Brain microvascular endothelial cell (primary cell): ENCODE measurements at regions not wholly inside any gene's neighbourhood (a gene's known extent, or its start where the extent isn't known, plus 50 kb on each side); places are given as distances from the start of the nearest gene placed in this dataset.
A peak's percentile ranks its signal among the peaks of the same experiment; 100 is the strongest.

Source experiments
- DNase-seq: peaks from one replicate; pipeline ENCODE4 v3.0.0-alpha.2; 2020
- H3K27ac ChIP-seq: fragments of 250-450 bp; sonication (Bioruptor Pico); 2 replicates; pipeline ENCODE4 v1.5.1; 2020; ENCODE audit warnings: mild to moderate bottlenecking, moderate library complexity
- H3K27me3 ChIP-seq: fragments of 250-450 bp; sonication (Bioruptor Pico); replicated peaks from 2 replicates; pipeline ENCODE4 v1.5.1; 2020; ENCODE audit warnings: mild to moderate bottlenecking
- H3K36me3 ChIP-seq: fragments of 250-450 bp; sonication (Bioruptor Pico); replicated peaks from 2 replicates; pipeline ENCODE4 v1.5.1; 2020; ENCODE audit warnings: mild to moderate bottlenecking
- H3K4me3 ChIP-seq: 2 replicates; pipeline ENCODE4 v1.5.1; 2011; ENCODE audit warnings: low read depth, mild to moderate bottlenecking, control low read depth, low read length, moderate library complexity
- in situ Hi-C: cut with HindIII; loops from 2 replicates; pipeline ENCODE4 v1.10.0; 2017; ENCODE audit warnings: low sequenced_read_pairs, low pct_ligation_motif_present
- TF ChIP-seq, protein P1 (sequence below): IDR thresholded peaks from 2 replicates; pipeline ENCODE4 v1.5.1; 2011; ENCODE audit warnings: low read depth, mild to moderate bottlenecking, moderate library complexity, low read length, control low read depth, inconsistent platforms; ENCODE audit errors: missing control alignments

DNA sequence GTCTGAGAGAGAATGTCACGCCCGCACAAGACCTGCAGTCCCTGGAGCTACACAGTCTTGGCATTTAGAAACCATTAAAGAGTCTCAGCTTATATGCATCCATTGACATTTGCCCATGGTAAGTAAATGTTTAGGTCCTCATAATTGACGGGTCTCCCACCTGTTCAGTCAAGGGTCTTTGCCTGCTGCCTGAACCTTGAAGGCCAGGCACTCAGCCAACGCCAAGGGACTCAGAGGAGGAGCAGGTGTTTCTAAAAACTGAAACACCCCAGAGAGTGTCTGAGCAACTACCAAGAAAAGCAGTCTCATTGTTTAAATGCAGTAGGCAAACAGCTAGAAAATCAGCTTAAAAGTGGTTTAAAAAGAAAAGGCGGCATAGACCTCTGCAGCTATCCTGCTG is 264.7 kb upstream of the AKR1E2 start:
- Histone ChIP-seq H3K27me3 (no peaks in the 10 kb centered on the region), H3K36me3 (no peaks in the 10 kb centered on the region), H3K27ac (no peak overlapping the region), H3K4me3 (no peak overlapping the region)
- TF ChIP-seq, protein P1, sequence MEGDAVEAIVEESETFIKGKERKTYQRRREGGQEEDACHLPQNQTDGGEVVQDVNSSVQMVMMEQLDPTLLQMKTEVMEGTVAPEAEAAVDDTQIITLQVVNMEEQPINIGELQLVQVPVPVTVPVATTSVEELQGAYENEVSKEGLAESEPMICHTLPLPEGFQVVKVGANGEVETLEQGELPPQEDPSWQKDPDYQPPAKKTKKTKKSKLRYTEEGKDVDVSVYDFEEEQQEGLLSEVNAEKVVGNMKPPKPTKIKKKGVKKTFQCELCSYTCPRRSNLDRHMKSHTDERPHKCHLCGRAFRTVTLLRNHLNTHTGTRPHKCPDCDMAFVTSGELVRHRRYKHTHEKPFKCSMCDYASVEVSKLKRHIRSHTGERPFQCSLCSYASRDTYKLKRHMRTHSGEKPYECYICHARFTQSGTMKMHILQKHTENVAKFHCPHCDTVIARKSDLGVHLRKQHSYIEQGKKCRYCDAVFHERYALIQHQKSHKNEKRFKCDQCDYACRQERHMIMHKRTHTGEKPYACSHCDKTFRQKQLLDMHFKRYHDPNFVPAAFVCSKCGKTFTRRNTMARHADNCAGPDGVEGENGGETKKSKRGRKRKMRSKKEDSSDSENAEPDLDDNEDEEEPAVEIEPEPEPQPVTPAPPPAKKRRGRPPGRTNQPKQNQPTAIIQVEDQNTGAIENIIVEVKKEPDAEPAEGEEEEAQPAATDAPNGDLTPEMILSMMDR: no peak
- in situ Hi-C loops: no loop called here
- DNase-seq: no peak

DNA sequence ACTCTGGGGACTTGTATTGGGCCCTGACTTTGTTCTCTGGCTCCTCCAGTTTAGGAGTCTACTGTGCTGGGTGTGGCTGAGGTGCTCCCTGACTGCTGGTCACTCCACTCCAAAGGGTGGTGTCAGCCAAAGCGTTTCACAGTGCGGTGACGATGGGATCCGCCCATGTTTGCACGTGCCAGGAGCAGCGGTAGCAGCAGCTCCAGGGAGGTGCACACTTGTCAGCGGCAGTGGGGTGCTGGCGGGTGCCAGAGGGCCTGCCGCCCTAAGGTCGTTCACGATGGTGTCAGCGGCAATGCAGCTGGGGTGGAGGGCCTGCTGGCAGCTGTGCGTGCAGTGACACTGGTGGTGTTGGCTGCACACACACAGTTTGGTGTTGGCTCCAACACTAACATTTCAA is 268.5 kb upstream of the AKR1E2 start:
- in situ Hi-C loops: no loop called here

DNA sequence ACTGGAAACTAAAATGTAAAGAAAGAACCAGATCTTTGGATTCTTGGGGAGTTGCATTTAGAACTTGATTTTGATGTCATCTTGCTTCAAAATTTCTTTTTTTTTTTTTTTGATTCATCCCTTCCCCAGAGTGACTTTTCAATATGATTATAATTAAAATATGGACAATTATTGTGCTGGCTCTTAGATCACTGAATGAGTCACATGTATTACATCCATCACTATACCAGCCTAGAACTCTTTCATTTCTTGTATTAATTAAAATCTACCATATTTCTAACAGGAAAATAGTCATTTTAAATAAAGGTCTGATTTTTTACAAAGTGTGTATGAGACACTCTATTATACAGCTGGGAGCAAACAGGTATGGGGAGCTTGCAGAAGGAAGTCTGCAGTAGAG is 269.5 kb upstream of the AKR1E2 start:
- in situ Hi-C loops: no loop called here
- no peak for DNase-seq
- Histone ChIP-seq H3K27me3 (no peaks in the 10 kb centered on the region), H3K36me3 (no peaks in the 10 kb centered on the region), H3K27ac (no peak overlapping the region), H3K4me3 (no peak overlapping the region)
- TF ChIP-seq, protein P1: no peak

More for the DNA sequence above, 268.5 kb upstream of the AKR1E2 start:
- H3K27ac ChIP-seq: no peak overlapping the region
- TF ChIP-seq, protein P1: no peak
- H3K36me3 ChIP-seq: no peaks in the 10 kb centered on the region
- H3K4me3 ChIP-seq: no peak overlapping the region
- no peaks in the 10 kb centered on the region for H3K27me3 ChIP-seq
- no peak for DNase-seq

DNA sequence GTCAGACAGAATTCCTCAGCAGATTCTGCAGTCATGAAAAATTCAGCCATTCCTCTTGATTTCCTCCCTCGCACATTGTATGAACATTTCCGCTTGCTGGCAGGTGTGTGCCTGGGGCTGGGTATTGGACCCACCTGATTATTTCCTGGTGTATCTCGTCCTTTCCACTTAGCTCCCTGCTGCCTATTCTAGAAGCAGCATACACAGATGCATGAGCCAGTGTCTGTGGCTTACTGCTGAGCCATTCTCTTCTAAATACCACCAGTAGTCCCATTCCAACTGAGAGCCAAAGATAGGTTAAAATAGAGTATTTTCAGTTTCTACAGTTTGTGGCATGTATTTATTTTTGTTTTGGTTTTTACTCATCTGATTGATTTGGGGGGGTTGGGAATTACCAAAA is 270.1 kb upstream of the AKR1E2 start:
- no peak overlapping the region for H3K27ac ChIP-seq
- no peaks in the 10 kb centered on the region for H3K27me3 ChIP-seq
- no peak overlapping the region for H3K4me3 ChIP-seq
- H3K36me3 ChIP-seq: no peaks in the 10 kb centered on the region
- TF ChIP-seq, protein P1: no peak
- in situ Hi-C loops: no loop called here
- DNase-seq: no peak

DNA sequence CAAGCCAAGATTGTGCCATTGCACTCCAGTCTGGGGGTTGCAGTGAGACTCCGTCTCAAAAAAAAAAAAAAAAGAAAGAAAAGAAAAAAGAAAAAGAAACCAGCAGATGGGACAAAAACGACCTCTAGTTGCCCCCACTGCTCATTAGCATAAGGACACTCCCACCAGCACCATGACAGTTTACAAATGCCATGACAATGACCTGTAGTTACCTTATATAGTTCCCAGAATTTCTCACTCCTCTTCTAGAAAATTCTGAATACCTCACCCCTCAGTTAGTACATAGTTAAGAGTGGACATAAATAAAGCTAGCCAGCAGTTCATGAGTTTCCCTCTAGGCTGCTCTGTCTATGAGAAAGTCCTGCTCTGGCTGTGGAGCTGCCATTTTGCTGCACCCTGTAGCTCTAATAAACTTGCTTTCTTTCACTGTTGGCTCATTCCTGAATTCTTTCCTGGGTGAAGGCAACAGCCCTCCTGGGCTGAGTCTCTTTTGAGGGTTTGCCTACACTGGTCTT is 276.8 kb upstream of the AKR1E2 start:
- DNase-seq: no peak
- Histone ChIP-seq H3K27ac (no peak overlapping the region), H3K36me3 (no peaks in the 10 kb centered on the region), H3K4me3 (no peak overlapping the region), H3K27me3 (no peaks in the 10 kb centered on the region)
- in situ Hi-C loops: no loop called here
- TF ChIP-seq, protein P1: no peak

DNA sequence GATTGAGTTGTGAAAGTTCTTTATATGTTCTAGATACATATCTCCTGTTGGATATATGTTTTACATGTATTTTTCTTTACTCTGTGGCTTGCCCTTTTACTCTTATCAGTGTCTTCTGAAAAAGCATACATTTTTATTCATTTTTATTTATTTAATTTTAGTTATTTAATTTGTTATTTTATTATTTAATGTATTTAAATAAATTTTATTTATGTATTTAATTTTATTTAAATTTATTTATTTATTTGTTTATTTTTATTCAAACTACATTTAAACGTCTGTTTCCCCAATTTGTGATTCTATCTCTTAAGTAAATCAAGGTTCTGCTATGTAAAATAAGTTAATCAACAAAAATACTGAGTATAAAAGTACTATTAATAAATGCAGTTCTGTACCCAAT is 279.1 kb upstream of the AKR1E2 start:
- Histone ChIP-seq H3K27ac (peak overlapping the region; percentile 77), H3K27me3 (no peaks in the 10 kb centered on the region), H3K36me3 (no peaks in the 10 kb centered on the region), H3K4me3 (no peak overlapping the region)
- TF ChIP-seq, protein P1: no peak
- in situ Hi-C loops: no loop called here
- no peak for DNase-seq
